ENCODE measurements at regions not wholly inside any gene's neighbourhood (a gene's known extent, or its start where the extent isn't known, plus 50 kb on each side); places are given as distances from the start of the nearest gene placed in this dataset.

DNA sequence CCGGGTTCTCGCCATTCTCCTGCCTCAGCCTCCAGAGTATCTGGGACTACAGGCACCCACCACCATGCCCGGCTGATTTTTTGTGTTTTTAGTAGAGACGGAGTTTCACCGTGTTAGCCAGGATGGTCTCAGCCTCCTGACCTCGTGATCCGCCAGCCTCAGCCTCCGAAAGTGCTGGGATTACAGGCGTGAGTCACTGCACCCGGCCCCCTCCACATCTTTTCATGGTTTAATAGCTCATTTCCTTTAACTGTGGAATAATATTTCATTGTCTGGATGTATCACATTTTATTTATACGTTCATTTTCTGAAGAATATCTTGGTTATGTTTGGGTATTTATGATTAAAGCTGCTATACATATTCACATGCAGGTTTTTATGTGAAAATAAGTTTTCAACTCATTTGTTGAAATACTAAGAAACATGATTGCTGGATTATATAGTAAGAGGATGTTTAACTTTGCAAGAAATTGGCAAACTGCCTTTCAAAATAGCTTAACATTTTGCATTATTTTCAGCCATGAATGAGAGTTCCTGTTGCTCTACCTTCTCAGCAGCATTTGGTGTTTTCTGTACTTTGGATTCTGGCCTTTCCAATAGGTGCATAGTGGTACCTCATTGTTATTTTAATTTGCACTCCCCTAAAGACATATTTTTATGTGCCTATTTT, 591.9 kb downstream of the TECRL start:
- DNase-seq (no peak), ATAC-seq (no peak)
- TF ChIP-seq, protein P1, sequence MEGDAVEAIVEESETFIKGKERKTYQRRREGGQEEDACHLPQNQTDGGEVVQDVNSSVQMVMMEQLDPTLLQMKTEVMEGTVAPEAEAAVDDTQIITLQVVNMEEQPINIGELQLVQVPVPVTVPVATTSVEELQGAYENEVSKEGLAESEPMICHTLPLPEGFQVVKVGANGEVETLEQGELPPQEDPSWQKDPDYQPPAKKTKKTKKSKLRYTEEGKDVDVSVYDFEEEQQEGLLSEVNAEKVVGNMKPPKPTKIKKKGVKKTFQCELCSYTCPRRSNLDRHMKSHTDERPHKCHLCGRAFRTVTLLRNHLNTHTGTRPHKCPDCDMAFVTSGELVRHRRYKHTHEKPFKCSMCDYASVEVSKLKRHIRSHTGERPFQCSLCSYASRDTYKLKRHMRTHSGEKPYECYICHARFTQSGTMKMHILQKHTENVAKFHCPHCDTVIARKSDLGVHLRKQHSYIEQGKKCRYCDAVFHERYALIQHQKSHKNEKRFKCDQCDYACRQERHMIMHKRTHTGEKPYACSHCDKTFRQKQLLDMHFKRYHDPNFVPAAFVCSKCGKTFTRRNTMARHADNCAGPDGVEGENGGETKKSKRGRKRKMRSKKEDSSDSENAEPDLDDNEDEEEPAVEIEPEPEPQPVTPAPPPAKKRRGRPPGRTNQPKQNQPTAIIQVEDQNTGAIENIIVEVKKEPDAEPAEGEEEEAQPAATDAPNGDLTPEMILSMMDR (IDR thresholded peaks at IDR 0.05) = no peak

DNA sequence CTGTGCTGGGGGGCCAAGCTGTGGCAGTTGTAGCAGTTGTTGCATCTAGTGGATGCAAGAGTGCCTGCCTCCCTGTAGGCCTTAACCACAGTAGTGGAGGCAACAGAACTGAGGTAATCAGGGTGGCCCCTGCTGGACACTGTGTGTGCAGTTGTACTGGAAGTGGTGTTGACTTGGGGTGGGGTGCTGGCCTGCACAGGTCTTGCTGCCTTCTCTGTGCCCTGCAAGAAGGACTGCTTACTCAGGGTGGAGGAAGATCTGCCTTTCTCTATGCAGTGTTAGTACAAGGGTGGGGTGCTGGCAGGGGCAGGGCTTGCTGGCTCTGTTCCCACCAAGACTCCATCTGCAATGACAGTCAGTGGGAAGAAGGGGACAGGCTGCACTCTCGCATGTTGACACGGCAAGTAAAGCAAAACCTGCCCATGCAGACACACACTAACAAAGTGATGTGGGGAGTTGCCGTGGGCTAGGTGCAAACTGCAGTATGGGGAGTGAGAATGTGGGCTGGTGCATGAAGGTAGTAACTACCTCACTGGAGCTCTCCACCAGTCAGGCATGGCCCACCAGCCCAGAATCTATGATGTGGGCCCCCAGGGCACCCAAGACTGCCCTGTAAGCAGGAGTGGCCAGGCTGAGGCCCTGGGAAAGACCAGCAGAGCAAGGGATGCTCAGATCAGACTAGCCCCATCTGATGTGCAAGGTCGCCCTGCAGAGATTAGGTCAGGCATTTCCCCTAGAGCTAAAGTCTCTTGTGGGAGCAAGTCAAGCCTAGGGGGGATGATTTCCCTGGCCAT, 594.9 kb downstream of the TECRL start:
- Histone ChIP-seq H3K4me1 (no peaks in the 10 kb centered on the region), H3K27me3 (ENCODE audit: low read depth) (no peaks in the 10 kb centered on the region), H3K9me3 (no peaks in the 10 kb centered on the region), H3K36me3 (no peaks in the 10 kb centered on the region), H3K27ac (no peak overlapping the region), H3K4me3 (no peak overlapping the region)
- DNase-seq (no peak), ATAC-seq (no peak)
- intact Hi-C loops (cut with DNase I) = no loop called here
- TF ChIP-seq, protein P1 (IDR thresholded peaks at IDR 0.05) = no peak

More for the DNA sequence above, 591.9 kb downstream of the TECRL start:
- H3K36me3 ChIP-seq = no peaks in the 10 kb centered on the region
- H3K27ac ChIP-seq = no peak overlapping the region
- intact Hi-C loops (cut with DNase I) = no loop called here
- H3K4me1 ChIP-seq = no peaks in the 10 kb centered on the region
- no peaks in the 10 kb centered on the region for H3K9me3 ChIP-seq
- no peaks in the 10 kb centered on the region for H3K27me3 ChIP-seq (ENCODE audit: low read depth)
- no peak overlapping the region for H3K4me3 ChIP-seq

DNA sequence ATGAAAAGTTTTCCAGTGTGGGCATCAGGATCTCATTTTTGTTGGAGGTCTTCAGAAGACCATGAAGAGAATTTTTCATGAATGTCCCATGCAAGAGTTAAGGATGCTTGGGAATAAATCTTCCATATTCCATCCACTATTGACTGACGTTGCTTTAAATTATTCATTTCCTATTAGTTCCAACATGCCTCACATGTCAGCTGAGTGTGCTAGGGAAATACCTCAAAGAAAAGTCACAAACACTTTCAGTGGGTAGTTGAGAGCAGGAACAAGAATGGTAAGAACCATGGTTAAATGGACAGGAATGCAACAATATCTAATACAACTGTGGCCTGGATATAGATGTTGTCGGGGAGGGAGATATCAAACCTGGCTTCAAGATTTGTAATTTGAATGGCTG, 610.1 kb downstream of the TECRL start:
- ATAC-seq = no peak
- Histone ChIP-seq H3K4me3 (no peak overlapping the region), H3K9me3 (no peaks in the 10 kb centered on the region), H3K4me1 (no peaks in the 10 kb centered on the region), H3K36me3 (no peaks in the 10 kb centered on the region), H3K27me3 (ENCODE audit: low read depth) (no peaks in the 10 kb centered on the region), H3K27ac (no peak overlapping the region)
- TF ChIP-seq, protein P1 (IDR thresholded peaks at IDR 0.05) = no peak
- DNase-seq = no peak
- intact Hi-C loops (cut with DNase I) = no loop called here

DNA sequence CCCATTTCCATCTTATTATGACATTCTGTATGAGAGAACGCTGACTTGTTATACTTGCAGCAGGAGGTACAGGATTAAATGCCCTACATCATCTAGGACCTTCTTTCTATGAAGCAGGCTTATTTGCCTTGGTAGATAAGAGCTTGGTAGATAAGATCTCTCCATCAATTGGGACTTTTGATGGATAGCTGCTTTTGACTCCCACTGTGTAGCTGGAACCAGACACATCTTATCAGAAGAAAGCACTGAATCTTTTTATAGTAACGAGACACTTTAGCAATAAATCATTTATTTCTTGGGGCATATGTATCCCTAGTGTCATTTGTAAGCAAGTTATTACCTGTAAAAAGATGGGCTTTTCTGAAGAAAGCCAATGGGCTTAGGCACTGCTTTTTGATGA, 613.9 kb downstream of the TECRL start:
- TF ChIP-seq, protein P1 (IDR thresholded peaks at IDR 0.05) = no peak
- H3K27ac ChIP-seq = no peak overlapping the region
- no peaks in the 10 kb centered on the region for H3K9me3 ChIP-seq
- no peaks in the 10 kb centered on the region for H3K36me3 ChIP-seq
- no peak overlapping the region for H3K4me3 ChIP-seq
- intact Hi-C loops (cut with DNase I) = no loop called here
- H3K4me1 ChIP-seq = no peaks in the 10 kb centered on the region
- no peak for ATAC-seq
- DNase-seq = no peak
- H3K27me3 ChIP-seq (ENCODE audit: low read depth) = no peaks in the 10 kb centered on the region

DNA sequence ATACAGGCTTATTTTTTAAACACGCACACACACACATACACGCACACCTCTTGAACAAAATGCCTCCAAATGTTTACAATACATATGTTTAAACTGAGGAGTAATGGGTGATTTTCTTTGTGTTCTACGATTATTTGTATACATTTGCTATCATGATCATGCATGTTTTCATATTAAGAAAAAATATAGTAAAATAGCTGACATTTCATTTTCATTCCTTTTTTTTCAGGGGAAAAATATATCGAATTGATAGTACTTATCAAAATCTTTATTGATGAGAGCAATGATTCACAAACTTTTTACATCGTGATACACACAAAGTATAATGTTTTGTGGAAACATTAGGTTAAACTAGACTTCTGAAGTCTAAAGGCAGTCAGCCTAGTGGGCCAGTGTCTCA, 618.9 kb downstream of the TECRL start:
- intact Hi-C loops (cut with DNase I) = no loop called here
- TF ChIP-seq, protein P1 (IDR thresholded peaks at IDR 0.05) = no peak
- Histone ChIP-seq H3K9me3 (no peaks in the 10 kb centered on the region), H3K4me1 (no peaks in the 10 kb centered on the region), H3K36me3 (no peaks in the 10 kb centered on the region), H3K27me3 (ENCODE audit: low read depth) (no peaks in the 10 kb centered on the region), H3K4me3 (no peak overlapping the region), H3K27ac (no peak overlapping the region)
- DNase-seq = no peak
- ATAC-seq = no peak

Data from lower lobe of right lung (tissue), 2 donors.